ENCODE measurements at regions not wholly inside any gene's neighbourhood (a gene's known extent, or its start where the extent isn't known, plus 50 kb on each side); places are given as distances from the start of the nearest gene placed in this dataset.
A peak's percentile ranks its signal among the peaks of the same experiment; 100 is the strongest.
"Not testable (repeated sequence)": the region's sequence is repeated elsewhere in the genome, so short reads cannot be mapped to it uniquely, and the experiment has no call there.

- in situ Hi-C loops (cut with MboI; ENCODE audit: low pct_unique_long_range_greater_than_20kb in 2 of 9, low sequenced_read_pairs in 9 of 9, unreplicated experiment in 9 of 9), result no loop called here
- Histone ChIP-seq H3K4me3 (no peak overlapping the region), H3K4me1 (replicated peaks in 1 of 2) (no peaks in the 10 kb centered on the region), H3K27ac (no peak overlapping the region)
- ATAC-seq (replicated peaks in 6 of 8), result no peak
- WGBS, 10 experiments, result 0 to 100% (median 70%) methylated on average over 1 of the region's 1 CpG; no CpG with 5 or more reads in 3 of the 10 experiments
Observed at GRCh38 chr4:18621186-18621585, 599.6 kb upstream of the LCORL start.

- Histone ChIP-seq H3K4me1 (replicated peaks in 1 of 2) (peaks cover 0 to 9% of the 10 kb centered on the region in 2 donors), H3K27ac (no peak overlapping the region), H3K4me3 (no peak overlapping the region)
- WGBS, 10 experiments, result 0 to 100% (median 80%) methylated on average over 1 to 6 of the region's 6 CpGs
- in situ Hi-C loops (cut with MboI; ENCODE audit: low pct_unique_long_range_greater_than_20kb in 2 of 9, low sequenced_read_pairs in 9 of 9, unreplicated experiment in 9 of 9), result no loop called here
- ATAC-seq (replicated peaks in 6 of 8), result no peak
Observed at GRCh38 chr4:18616720-18617119, 595.2 kb upstream of the LCORL start.

GRCh38 chr4:18611026-18611425, 589.5 kb upstream of the LCORL start:
- H3K27ac ChIP-seq, result no peak overlapping the region
- H3K4me3 ChIP-seq, result no peak overlapping the region
- in situ Hi-C loops (cut with MboI; ENCODE audit: low pct_unique_long_range_greater_than_20kb in 2 of 9, low sequenced_read_pairs in 9 of 9, unreplicated experiment in 9 of 9), result no loop called here
- no peak for ATAC-seq (replicated peaks in 6 of 8)
- WGBS, 10 experiments, result 0 to 100% (median 62%) methylated on average over 1 to 2 of the region's 2 CpGs
- H3K4me1 ChIP-seq (replicated peaks in 1 of 2), result peaks cover 0 to 9% of the 10 kb centered on the region in 2 donors

- ATAC-seq (replicated peaks in 6 of 8), result peak in 3 of 8 experiments; percentile 87 to 94 (median 91)
- in situ Hi-C loops (cut with MboI; ENCODE audit: low pct_unique_long_range_greater_than_20kb in 2 of 9, low sequenced_read_pairs in 9 of 9, unreplicated experiment in 9 of 9), result no loop called here
- Histone ChIP-seq H3K4me1 (replicated peaks in 1 of 2) (peaks cover 0 to 9% of the 10 kb centered on the region in 2 donors), H3K27ac (no peak overlapping the region), H3K4me3 (no peak overlapping the region)
- WGBS, 10 experiments, result 0 to 97% (median 74%) methylated on average over 1 to 4 of the region's 4 CpGs
Observed at GRCh38 chr4:18608908-18609533, 587.5 kb upstream of the LCORL start.

- in situ Hi-C loops (cut with MboI; ENCODE audit: low pct_unique_long_range_greater_than_20kb in 2 of 9, low sequenced_read_pairs in 9 of 9, unreplicated experiment in 9 of 9); H3K27ac ChIP-seq: not testable (repeated sequence)
Observed at GRCh38 chr4:18602610-18603009, 581.1 kb upstream of the LCORL start.

GRCh38 chr4:18593297-18594002, 571.9 kb upstream of the LCORL start:
- peak; percentile 72 to 89 (median 84) for ATAC-seq (replicated peaks in 6 of 8)
- no peak overlapping the region for H3K4me3 ChIP-seq
- WGBS, 10 experiments, result 0 to 35% (median 10%) methylated on average over 2 to 12 of the region's 12 CpGs
- in situ Hi-C loops (cut with MboI; ENCODE audit: low pct_unique_long_range_greater_than_20kb in 2 of 9, low sequenced_read_pairs in 9 of 9, unreplicated experiment in 9 of 9), result loop anchor here in 5 of 9 experiments (25.0 kb wide), 2 partner anchors 781 to 1031 kb away; partner anchors contain the start of genes DCAF16 (in 3 of the 5) and NCAPG (in 3 of the 5)
- no peak overlapping the region for H3K27ac ChIP-seq
- H3K4me1 ChIP-seq (replicated peaks in 1 of 2), result peaks cover 0 to 3% of the 10 kb centered on the region in 2 donors

More at GRCh38 chr4:18602610-18603009, 581.1 kb upstream of the LCORL start:
- WGBS, 10 experiments, result 40 to 100% (median 85%) methylated on average over 1 to 3 of the region's 8 CpGs; no CpG with 5 or more reads in 4 of the 10 experiments
- ATAC-seq (replicated peaks in 6 of 8); H3K4me3 ChIP-seq; H3K4me1 ChIP-seq (replicated peaks in 1 of 2): not testable (repeated sequence)

GRCh38 chr4:18582841-18583240, 561.3 kb upstream of the LCORL start:
- no peak overlapping the region for H3K27ac ChIP-seq
- WGBS, 10 experiments, result 0 to 100% (median 11%) methylated on average over 1 of the region's 1 CpG; no CpG with 5 or more reads in 5 of the 10 experiments
- in situ Hi-C loops (cut with MboI; ENCODE audit: low pct_unique_long_range_greater_than_20kb in 2 of 9, low sequenced_read_pairs in 9 of 9, unreplicated experiment in 9 of 9), result loop anchor here in 5 of 9 experiments (25.0 kb wide), 2 partner anchors 771 to 1021 kb away; partner anchors contain the start of genes DCAF16 (in 3 of the 5) and NCAPG (in 3 of the 5)
- ATAC-seq (replicated peaks in 6 of 8), result no peak
- no peak overlapping the region for H3K4me3 ChIP-seq
- peaks cover 0 to 6% of the 10 kb centered on the region in 2 donors for H3K4me1 ChIP-seq (replicated peaks in 1 of 2)

- H3K4me1 ChIP-seq (replicated peaks in 1 of 2), result peaks cover 0 to 6% of the 10 kb centered on the region in 2 donors
- in situ Hi-C loops (cut with MboI; ENCODE audit: low pct_unique_long_range_greater_than_20kb in 2 of 9, low sequenced_read_pairs in 9 of 9, unreplicated experiment in 9 of 9), result loop anchor here in 5 of 9 experiments (25.0 kb wide), 2 partner anchors 766 to 1016 kb away; partner anchors contain the start of genes DCAF16 (in 3 of the 5) and NCAPG (in 3 of the 5)
- no peak for ATAC-seq (replicated peaks in 6 of 8)
- H3K27ac ChIP-seq, result no peak overlapping the region
- no peak overlapping the region for H3K4me3 ChIP-seq
- 42 to 100% (median 78%) methylated on average over 1 to 4 of the region's 4 CpGs; no CpG with 5 or more reads in 3 of the 10 experiments for WGBS, 10 experiments
Observed at GRCh38 chr4:18578307-18578706, 556.8 kb upstream of the LCORL start.

- in situ Hi-C loops (cut with MboI; ENCODE audit: low pct_unique_long_range_greater_than_20kb in 2 of 9, low sequenced_read_pairs in 9 of 9, unreplicated experiment in 9 of 9), result loop anchor here in 1 of 9 experiments (25.0 kb wide), 1 partner anchor 760 kb away; the partner anchor contains the start of genes DCAF16 and NCAPG
- ATAC-seq (replicated peaks in 6 of 8), result no peak
- 0 to 100% (median 79%) methylated on average over 1 of the region's 1 CpG; no CpG with 5 or more reads in 4 of the 10 experiments for WGBS, 10 experiments
- no peaks in the 10 kb centered on the region for H3K4me1 ChIP-seq (replicated peaks in 1 of 2)
- H3K27ac ChIP-seq, result no peak overlapping the region
- no peak overlapping the region for H3K4me3 ChIP-seq
Observed at GRCh38 chr4:18572481-18572880, 550.9 kb upstream of the LCORL start.

- WGBS, 10 experiments, result 0 to 93% (median 78%) methylated on average over 1 to 2 of the region's 2 CpGs; no CpG with 5 or more reads in 2 of the 10 experiments
- in situ Hi-C loops (cut with MboI; ENCODE audit: low pct_unique_long_range_greater_than_20kb in 2 of 9, low sequenced_read_pairs in 9 of 9, unreplicated experiment in 9 of 9), result loop anchor here in 1 of 9 experiments (25.0 kb wide), 1 partner anchor 759 kb away; the partner anchor contains the start of genes DCAF16 and NCAPG
- H3K4me1 ChIP-seq (replicated peaks in 1 of 2), result no peaks in the 10 kb centered on the region
- no peak overlapping the region for H3K27ac ChIP-seq
- no peak for ATAC-seq (replicated peaks in 6 of 8)
- H3K4me3 ChIP-seq, result no peak overlapping the region
Observed at GRCh38 chr4:18571301-18571761, 549.8 kb upstream of the LCORL start.

GRCh38 chr4:18570370-18570769, 548.8 kb upstream of the LCORL start:
- H3K27ac ChIP-seq, result no peak overlapping the region
- 0 to 100% (median 31%) methylated on average over 1 to 3 of the region's 3 CpGs; no CpG with 5 or more reads in 1 of the 10 experiments for WGBS, 10 experiments
- H3K4me1 ChIP-seq (replicated peaks in 1 of 2), result no peaks in the 10 kb centered on the region
- in situ Hi-C loops (cut with MboI; ENCODE audit: low pct_unique_long_range_greater_than_20kb in 2 of 9, low sequenced_read_pairs in 9 of 9, unreplicated experiment in 9 of 9), result loop anchor here in 1 of 9 experiments (25.0 kb wide), 1 partner anchor 758 kb away; the partner anchor contains the start of genes DCAF16 and NCAPG
- no peak overlapping the region for H3K4me3 ChIP-seq
- no peak for ATAC-seq (replicated peaks in 6 of 8)

GRCh38 chr4:18568600-18568999, 547.0 kb upstream of the LCORL start:
- H3K27ac ChIP-seq, result no peak overlapping the region
- in situ Hi-C loops (cut with MboI; ENCODE audit: low pct_unique_long_range_greater_than_20kb in 2 of 9, low sequenced_read_pairs in 9 of 9, unreplicated experiment in 9 of 9), result loop anchor here in 1 of 9 experiments (25.0 kb wide), 1 partner anchor 756 kb away; the partner anchor contains the start of genes DCAF16 and NCAPG
- no peak overlapping the region for H3K4me3 ChIP-seq
- no peaks in the 10 kb centered on the region for H3K4me1 ChIP-seq (replicated peaks in 1 of 2)
- ATAC-seq (replicated peaks in 6 of 8), result peak in 6 of 8 experiments; percentile 33 to 70 (median 44)
- 0 to 100% (median 33%) methylated on average over 1 to 2 of the region's 2 CpGs; no CpG with 5 or more reads in 3 of the 10 experiments for whole genome bisulfite sequencing, 10 experiments

Data from motor neuron (in vitro differentiated cells).